KBM-7 (cell line): ENCODE measurements at regions not wholly inside any gene's neighbourhood (a gene's known extent, or its start where the extent isn't known, plus 50 kb on each side); places are given as distances from the start of the nearest gene placed in this dataset.
A peak's percentile ranks its signal among the peaks of the same experiment; 100 is the strongest.

Experiments
- DNase-seq: peaks from one replicate; pipeline ENCODE4 v3.0.0-alpha.2; 2015
- in situ Hi-C: fragments of 300-500 bp; cut with MboI; formaldehyde crosslinking; loops from 2 replicates; pipeline ENCODE4 v1.14.3; 2020; ENCODE audit warnings: low sequenced_read_pairs, low pct_unique_long_range_greater_than_20kb, mixed read lengths

- in situ Hi-C loops, result no loop called here
- DNase-seq, result no peak
Observed at GRCh38 chr5:54758038-54758437, 227.4 kb downstream of the ESM1 start.

GRCh38 chr5:54757541-54757940 lies 227.9 kb downstream of the ESM1 start:
- in situ Hi-C loops, result no loop called here

GRCh38 chr5:54756796-54757402 lies 228.5 kb downstream of the ESM1 start:
- no peak for DNase-seq
- in situ Hi-C loops, result no loop called here

More at GRCh38 chr5:54757541-54757940, 227.9 kb downstream of the ESM1 start:
- DNase-seq, result no peak

GRCh38 chr5:54756301-54756700 lies 229.1 kb downstream of the ESM1 start:
- DNase-seq, result no peak
- in situ Hi-C loops, result no loop called here

- in situ Hi-C loops, result no loop called here
- no peak for DNase-seq
Observed at GRCh38 chr5:54754878-54755277, 230.5 kb downstream of the ESM1 start.

- in situ Hi-C loops, result no loop called here
- no peak for DNase-seq
Observed at GRCh38 chr5:54754420-54754819, 231.0 kb downstream of the ESM1 start.

- in situ Hi-C loops, result no loop called here
Observed at GRCh38 chr5:54753753-54754152, 231.6 kb downstream of the ESM1 start.

GRCh38 chr5:54753034-54753433 lies 232.4 kb downstream of the ESM1 start:
- in situ Hi-C loops, result no loop called here
- peak; percentile 71 for DNase-seq

More at GRCh38 chr5:54753753-54754152, 231.6 kb downstream of the ESM1 start:
- no peak for DNase-seq

GRCh38 chr5:54748527-54748926 lies 231.0 kb downstream of the SNX18 start:
- in situ Hi-C loops, result no loop called here

GRCh38 chr5:54746777-54747398 lies 229.3 kb downstream of the SNX18 start:
- in situ Hi-C loops, result no loop called here
- DNase-seq, result no peak

More at GRCh38 chr5:54748527-54748926, 231.0 kb downstream of the SNX18 start:
- no peak for DNase-seq

GRCh38 chr5:54746346-54746745 lies 228.8 kb downstream of the SNX18 start:
- in situ Hi-C loops, result no loop called here
- no peak for DNase-seq

GRCh38 chr5:54745599-54745998 lies 228.0 kb downstream of the SNX18 start:
- DNase-seq, result no peak

GRCh38 chr5:54743997-54744788 lies 226.6 kb downstream of the SNX18 start:
- in situ Hi-C loops, result no loop called here
- peak; percentile 79 for DNase-seq

More at GRCh38 chr5:54745599-54745998, 228.0 kb downstream of the SNX18 start:
- in situ Hi-C loops, result no loop called here

GRCh38 chr5:54743581-54743980 lies 226.0 kb downstream of the SNX18 start:
- DNase-seq, result no peak
- in situ Hi-C loops, result no loop called here

GRCh38 chr5:54742417-54742891 lies 224.9 kb downstream of the SNX18 start:
- no peak for DNase-seq
- in situ Hi-C loops, result no loop called here

GRCh38 chr5:54741711-54742110 lies 224.2 kb downstream of the SNX18 start:
- in situ Hi-C loops, result no loop called here
- DNase-seq, result no peak

GRCh38 chr5:54740141-54740540 lies 222.6 kb downstream of the SNX18 start:
- no peak for DNase-seq
- in situ Hi-C loops, result no loop called here

GRCh38 chr5:54739371-54739770 lies 221.8 kb downstream of the SNX18 start:
- DNase-seq, result no peak
- in situ Hi-C loops, result no loop called here

GRCh38 chr5:54738973-54739367 lies 221.4 kb downstream of the SNX18 start:
- in situ Hi-C loops, result no loop called here
- DNase-seq, result no peak
